ENCODE measurements at regions not wholly inside any gene's neighbourhood (a gene's known extent, or its start where the extent isn't known, plus 50 kb on each side); places are given as distances from the start of the nearest gene placed in this dataset.

- TF ChIP-seq CTCF (conservative IDR thresholded peaks at IDR 0.05) = no peak
- no peak for TF ChIP-seq EZH2 (IDR thresholded peaks at IDR 0.05; ENCODE audit: low read depth)
Observed at GRCh38 chr11:97993562-97993961, 1027.2 kb upstream of the CNTN5 start.

Data from PC-9 (cell line).